ENCODE measurements at regions not wholly inside any gene's neighbourhood (a gene's known extent, or its start where the extent isn't known, plus 50 kb on each side); places are given as distances from the start of the nearest gene placed in this dataset.
A peak's percentile ranks its signal among the peaks of the same experiment; 100 is the strongest.

DNA sequence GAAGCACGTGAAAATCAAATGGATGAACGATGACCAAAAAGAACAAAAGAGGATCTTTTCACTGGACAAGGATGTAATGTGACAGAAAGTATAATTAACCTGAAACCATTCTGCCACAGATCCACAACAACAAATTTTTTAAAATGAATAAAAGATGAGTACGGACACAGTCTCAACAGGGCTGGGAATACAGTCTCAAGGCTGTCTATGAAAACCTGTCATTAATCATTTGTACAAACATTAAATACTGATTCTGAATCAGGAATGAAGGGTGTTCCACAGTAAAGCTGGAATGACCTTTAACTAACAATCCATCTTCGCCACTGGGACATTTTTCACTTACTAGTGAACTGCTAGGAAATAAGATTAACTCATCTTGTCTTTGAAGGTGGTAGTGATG lies 506.9 kb upstream of the ADAMTS9 start:
- TF ChIP-seq, protein P1, sequence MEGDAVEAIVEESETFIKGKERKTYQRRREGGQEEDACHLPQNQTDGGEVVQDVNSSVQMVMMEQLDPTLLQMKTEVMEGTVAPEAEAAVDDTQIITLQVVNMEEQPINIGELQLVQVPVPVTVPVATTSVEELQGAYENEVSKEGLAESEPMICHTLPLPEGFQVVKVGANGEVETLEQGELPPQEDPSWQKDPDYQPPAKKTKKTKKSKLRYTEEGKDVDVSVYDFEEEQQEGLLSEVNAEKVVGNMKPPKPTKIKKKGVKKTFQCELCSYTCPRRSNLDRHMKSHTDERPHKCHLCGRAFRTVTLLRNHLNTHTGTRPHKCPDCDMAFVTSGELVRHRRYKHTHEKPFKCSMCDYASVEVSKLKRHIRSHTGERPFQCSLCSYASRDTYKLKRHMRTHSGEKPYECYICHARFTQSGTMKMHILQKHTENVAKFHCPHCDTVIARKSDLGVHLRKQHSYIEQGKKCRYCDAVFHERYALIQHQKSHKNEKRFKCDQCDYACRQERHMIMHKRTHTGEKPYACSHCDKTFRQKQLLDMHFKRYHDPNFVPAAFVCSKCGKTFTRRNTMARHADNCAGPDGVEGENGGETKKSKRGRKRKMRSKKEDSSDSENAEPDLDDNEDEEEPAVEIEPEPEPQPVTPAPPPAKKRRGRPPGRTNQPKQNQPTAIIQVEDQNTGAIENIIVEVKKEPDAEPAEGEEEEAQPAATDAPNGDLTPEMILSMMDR (IDR thresholded peaks at IDR 0.05; ENCODE audit: unreplicated experiment in 3 of 3) = no peak

DNA sequence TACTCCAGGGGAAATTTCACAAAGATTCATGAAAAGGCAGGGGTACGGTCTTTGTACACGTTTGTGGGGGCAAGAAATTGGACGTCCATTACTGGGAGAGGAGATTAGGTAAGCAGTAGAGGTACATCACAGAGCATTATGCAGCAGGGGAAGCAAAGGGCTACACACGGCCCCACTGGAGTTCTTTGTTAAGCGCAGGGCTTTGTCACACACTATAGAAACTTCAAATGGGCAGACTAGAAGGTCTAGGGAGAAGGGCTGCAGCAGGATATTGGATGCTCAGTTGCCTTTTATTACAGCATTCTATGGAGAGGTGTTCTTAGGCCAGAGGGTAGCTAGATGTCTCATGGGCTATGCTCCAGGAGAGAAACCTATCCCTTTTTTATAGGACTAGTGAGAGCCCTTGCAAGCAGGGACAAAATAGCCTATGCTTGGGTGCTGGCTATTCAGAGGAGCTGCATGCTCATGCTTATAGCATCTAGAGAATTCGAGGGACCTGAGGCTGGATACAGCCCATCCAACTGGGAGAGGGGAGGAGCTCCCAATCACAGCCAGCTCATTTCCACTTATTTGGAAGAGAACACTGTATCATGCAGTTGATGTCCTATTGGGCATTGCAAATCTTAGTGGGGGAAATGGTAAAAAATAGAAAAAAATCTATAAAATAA lies 506.4 kb upstream of the ADAMTS9 start:
- Mint-ChIP-seq H3K4me3 (no peak overlapping the region), H3K9me3 (no peaks in the 10 kb centered on the region), H3K27me3 (ENCODE audit: low read depth) (peaks cover 8% of the 10 kb centered on the region), H3K36me3 (ENCODE audit: low read depth) (no peaks in the 10 kb centered on the region), H3K4me1 (peaks cover 42% of the 10 kb centered on the region), H3K27ac (peak overlapping the region in 1 of 3 experiments; percentile 44)
- TF ChIP-seq, protein P1 (IDR thresholded peaks at IDR 0.05; ENCODE audit: unreplicated experiment in 3 of 3) = no peak

More for the DNA sequence above, 506.9 kb upstream of the ADAMTS9 start:
- Mint-ChIP-seq H3K27me3 (ENCODE audit: low read depth) (peaks cover 8% of the 10 kb centered on the region), H3K4me3 (no peak overlapping the region), H3K9me3 (no peaks in the 10 kb centered on the region), H3K36me3 (ENCODE audit: low read depth) (no peaks in the 10 kb centered on the region), H3K4me1 (peaks cover 45% of the 10 kb centered on the region), H3K27ac (peak overlapping the region in 1 of 3 experiments; percentile 64)

DNA sequence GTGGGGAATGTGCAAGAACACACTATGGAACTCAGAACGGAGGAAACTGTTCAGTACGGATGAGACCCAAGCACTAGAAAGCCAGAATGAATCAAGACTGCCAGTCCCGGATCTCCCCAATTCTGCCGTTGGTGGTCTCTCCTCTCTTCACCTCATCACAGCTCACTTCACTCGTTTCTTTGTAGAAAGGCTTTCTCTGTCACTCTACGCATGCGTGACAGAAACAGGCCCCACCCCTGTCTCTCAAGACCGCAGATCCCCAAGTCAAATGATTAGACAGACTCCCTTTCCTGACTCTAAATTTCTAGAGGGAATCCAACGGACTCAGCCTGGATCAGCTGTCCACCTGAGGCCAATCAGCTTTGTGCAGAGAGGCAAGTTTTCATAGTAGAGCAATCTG lies 505.7 kb upstream of the ADAMTS9 start:
- Mint-ChIP-seq H3K4me1 (peaks cover 42% of the 10 kb centered on the region), H3K27me3 (ENCODE audit: low read depth) (peaks cover 8% of the 10 kb centered on the region), H3K9me3 (no peaks in the 10 kb centered on the region), H3K4me3 (no peak overlapping the region), H3K27ac (no peak overlapping the region), H3K36me3 (ENCODE audit: low read depth) (no peaks in the 10 kb centered on the region)
- TF ChIP-seq, protein P1 (IDR thresholded peaks at IDR 0.05; ENCODE audit: unreplicated experiment in 3 of 3) = no peak

DNA sequence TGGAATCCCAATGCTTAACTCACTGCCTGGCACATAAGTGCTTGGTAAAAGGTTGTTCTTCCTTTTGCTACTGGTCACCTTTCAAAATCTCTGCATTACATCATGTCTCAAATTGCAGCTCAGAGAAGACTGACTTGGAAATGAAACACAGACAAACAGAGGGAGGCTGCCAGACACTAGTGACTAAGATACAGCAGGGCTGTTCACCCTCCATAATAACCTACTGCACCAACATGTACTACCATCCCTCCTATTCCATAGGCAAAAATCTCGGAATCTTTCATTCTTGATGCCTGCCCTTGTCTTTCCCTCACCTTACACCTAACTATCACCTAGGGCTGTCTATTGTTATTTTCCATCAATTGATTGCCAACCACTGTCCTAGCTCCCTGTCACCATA lies 502.3 kb upstream of the ADAMTS9 start:
- Mint-ChIP-seq H3K4me3 (no peak overlapping the region), H3K27me3 (ENCODE audit: low read depth) (peaks cover 8% of the 10 kb centered on the region), H3K27ac (peak overlapping the region in 2 of 3 experiments; percentile 75 to 76), H3K9me3 (no peaks in the 10 kb centered on the region), H3K36me3 (ENCODE audit: low read depth) (no peaks in the 10 kb centered on the region), H3K4me1 (peaks cover 14% of the 10 kb centered on the region)
- TF ChIP-seq, protein P1 (IDR thresholded peaks at IDR 0.05; ENCODE audit: unreplicated experiment in 3 of 3) = no peak

DNA sequence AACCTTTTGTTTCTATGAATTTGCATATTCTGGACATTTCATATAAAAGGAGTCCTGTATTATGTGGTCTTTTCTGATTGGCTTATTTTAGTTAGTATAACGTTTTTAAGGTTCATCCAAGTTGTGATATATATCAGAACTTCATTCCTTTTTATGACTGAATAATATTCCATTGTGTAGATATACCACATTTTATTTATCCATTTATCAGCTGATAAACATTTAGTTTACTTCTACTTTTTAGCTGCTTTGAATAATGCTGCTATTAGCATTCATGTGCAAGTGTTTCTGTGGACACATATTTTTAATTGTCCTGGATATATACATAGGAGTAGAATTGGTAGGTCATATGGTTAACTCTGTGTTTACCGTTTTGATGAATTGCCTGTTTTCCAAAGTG lies 498.5 kb upstream of the ADAMTS9 start:
- no peaks in the 10 kb centered on the region for H3K36me3 Mint-ChIP-seq (ENCODE audit: low read depth)
- H3K27ac Mint-ChIP-seq = no peak overlapping the region
- no peak overlapping the region for H3K4me3 Mint-ChIP-seq
- peaks cover 12% of the 10 kb centered on the region for H3K4me1 Mint-ChIP-seq
- TF ChIP-seq, protein P1 (IDR thresholded peaks at IDR 0.05; ENCODE audit: unreplicated experiment in 3 of 3) = no peak
- peaks cover 4% of the 10 kb centered on the region for H3K27me3 Mint-ChIP-seq (ENCODE audit: low read depth)
- no peaks in the 10 kb centered on the region for H3K9me3 Mint-ChIP-seq

DNA sequence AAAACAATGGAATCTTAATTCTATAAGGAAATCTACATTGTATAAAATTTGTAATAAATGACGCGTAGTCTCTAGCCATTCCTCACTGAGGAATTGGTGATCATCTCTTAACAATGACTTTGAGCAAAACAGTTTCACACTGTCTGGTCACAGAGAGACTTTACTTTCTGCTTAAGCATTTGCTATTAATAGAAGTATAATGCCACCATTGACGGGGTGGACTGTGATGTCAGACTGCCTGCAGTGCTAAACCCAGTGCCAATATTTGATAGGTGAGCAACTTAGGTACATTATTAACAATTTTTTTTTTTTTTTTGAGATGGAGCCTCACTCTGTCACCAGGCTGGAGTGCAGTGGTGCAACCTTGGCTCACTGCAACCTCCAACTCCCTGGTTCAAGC lies 494.9 kb upstream of the ADAMTS9 start:
- Mint-ChIP-seq H3K4me3 (no peak overlapping the region), H3K9me3 (no peaks in the 10 kb centered on the region), H3K27ac (no peak overlapping the region), H3K4me1 (peaks cover 16% of the 10 kb centered on the region), H3K36me3 (ENCODE audit: low read depth) (no peaks in the 10 kb centered on the region), H3K27me3 (ENCODE audit: low read depth) (no peaks in the 10 kb centered on the region)
- TF ChIP-seq, protein P1 (IDR thresholded peaks at IDR 0.05; ENCODE audit: unreplicated experiment in 3 of 3) = no peak

Measured in nephron (organoid).